CD4-positive, alpha-beta T cell treated with Interleukin-6 at 100 ng/mL for 8 hours (primary cell): ENCODE measurements at regions not wholly inside any gene's neighbourhood (a gene's known extent, or its start where the extent isn't known, plus 50 kb on each side); places are given as distances from the start of the nearest gene placed in this dataset.
"Not testable (repeated sequence)": the region's sequence is repeated elsewhere in the genome, so short reads cannot be mapped to it uniquely, and the experiment has no call there.

ENCODE experiments used
- DNase-seq: peaks from one replicate; pipeline ENCODE4 v3.0.0-alpha.2; 2020; ENCODE audit warnings: mixed read lengths, low spot score

- no peak for DNase-seq
Observed at GRCh38 chr7:136412952-136413351, 435.8 kb upstream of the MTPN start.

DNA sequence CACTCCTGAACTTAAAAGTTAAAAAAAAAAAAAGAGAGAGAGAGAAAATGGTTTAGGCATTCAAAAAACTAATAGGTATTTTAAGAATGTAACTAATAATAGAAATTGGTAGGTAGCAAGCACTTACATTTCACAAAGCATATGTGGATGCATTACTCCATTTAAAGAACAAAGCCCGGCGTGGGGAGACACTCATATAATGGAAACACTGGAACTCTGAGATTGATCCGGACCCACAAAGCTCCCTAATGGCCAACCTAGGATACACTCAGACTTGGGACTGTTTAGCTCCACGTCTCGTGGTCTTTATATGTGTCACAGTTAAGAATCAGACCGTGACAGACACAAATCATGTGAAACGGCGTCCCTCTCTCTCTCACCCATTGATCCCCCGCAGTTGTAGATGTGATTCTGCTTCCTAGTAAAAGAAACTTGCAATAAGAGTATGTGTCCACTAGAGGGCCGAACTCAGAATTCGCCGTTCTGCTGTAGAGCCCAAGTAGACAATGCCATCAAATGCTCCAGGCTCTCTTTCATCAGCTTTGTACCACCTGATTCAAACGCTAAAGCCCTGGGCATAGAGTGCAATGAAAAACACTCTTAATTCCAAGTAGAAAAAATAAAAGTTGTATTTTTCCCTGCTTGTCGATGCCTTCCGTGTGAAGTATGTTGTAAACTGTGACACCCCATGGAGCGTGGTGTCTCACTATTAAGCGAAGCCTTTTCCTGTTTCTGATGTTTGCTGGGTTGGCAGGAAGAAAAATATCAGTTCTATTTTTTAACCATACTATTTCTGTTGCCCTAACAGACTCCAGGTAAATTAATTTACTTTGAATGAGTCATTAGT, 429.0 kb upstream of the MTPN start:
- peak; percentile 14 for DNase-seq

- no peak for DNase-seq
Observed at GRCh38 chr7:136403591-136403990, 426.4 kb upstream of the MTPN start.

DNA sequence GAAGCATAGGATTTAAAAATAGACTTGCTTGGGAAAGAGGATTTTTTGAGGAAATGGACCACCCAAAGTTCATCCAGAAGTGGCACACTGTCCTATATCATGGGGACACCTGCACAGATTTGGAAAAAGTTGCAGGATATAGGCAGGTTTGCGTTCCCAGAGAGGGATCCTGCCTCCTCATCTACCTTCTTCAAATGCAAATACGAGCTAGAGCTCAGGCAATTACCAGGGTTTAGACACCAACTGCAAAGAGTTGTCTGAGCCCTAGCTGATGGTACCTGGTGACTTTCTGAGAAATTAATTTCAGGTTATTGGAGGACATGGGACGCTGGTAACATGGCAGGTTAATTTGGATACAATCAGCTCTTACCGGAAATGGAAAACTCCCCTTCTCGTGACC, 423.7 kb upstream of the MTPN start:
- DNase-seq: no peak

- DNase-seq: no peak
Observed at GRCh38 chr7:136399385-136399784, 422.2 kb upstream of the MTPN start.

DNA sequence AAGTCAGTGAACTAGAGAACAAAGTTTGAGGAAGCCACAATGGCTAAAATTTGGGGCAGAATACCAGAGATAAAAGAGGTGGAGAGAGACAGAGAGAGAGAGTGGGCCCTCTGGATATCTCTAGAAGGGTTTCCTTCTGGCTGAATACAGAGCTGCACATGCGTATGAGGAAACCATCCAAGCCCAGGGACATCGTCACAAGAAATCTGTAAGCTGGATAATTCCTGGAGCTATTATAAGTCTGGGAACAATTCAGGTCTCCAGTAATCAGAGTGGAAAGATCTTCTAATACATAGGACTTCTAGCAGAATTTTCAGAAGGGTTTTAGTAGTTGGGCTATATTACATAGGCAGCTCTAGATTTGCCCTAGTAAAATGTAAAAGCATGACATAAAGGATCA, 415.7 kb upstream of the MTPN start:
- DNase-seq: no peak

DNA sequence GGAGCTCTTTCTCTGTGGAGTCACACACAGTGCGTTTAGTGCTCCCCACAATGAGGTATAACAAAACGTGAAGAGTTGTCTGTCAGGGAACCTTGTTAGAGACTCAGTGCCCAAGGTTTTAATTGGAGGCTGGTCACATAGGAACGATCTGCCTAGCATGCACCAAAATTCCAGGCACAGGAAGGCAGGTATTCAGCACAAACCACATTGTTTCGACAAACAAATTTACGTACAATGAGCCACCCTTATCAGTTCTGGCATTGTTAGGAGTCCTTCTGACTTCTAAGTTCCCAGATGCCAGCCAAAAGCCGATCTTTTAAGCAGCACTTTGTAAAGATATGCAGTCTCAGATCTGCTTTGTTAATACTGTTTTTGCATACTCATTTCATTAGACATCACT, 414.2 kb upstream of the MTPN start:
- DNase-seq: no peak

GRCh38 chr7:136389933-136390332, 412.8 kb upstream of the MTPN start:
- no peak for DNase-seq

DNA sequence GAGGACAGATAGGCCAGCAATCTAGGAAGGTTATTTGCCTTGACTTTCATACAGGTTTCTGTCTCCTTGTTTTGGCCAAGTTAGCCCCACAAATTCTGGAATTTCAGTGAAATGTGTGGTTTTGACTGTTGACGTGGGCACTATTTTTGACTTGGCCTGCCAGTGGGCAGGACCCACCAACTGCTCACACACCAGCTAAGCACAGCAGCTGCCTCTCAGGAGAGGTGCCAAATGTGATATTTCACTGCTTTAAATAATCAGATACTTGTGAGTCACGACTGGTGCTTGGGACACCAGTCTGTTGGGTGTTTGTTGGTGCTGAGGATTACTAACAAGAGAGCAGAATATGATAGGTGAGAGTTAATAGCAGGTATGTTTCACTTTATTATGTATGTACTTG, 409.7 kb upstream of the MTPN start:
- DNase-seq: no peak

DNA sequence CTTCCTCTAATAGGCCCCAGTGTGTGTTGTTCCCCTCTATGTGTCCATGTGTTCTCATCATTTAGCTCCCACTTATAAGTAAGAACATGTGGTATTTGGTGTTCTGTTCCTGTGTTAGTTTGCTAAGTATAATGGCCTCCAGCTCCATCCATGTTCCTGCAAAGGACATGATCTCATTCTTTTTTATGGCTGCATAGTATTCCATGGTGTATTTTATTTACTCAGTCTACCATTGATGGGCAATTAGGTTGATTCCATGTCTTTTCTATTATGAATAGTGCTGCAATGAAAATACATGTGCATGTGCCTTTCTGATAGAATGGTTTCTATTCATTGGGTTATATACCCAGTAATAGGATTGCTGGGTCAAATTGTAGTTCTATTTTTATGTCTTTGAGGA, 394.2 kb upstream of the MTPN start:
- DNase-seq: not testable (repeated sequence)

DNA sequence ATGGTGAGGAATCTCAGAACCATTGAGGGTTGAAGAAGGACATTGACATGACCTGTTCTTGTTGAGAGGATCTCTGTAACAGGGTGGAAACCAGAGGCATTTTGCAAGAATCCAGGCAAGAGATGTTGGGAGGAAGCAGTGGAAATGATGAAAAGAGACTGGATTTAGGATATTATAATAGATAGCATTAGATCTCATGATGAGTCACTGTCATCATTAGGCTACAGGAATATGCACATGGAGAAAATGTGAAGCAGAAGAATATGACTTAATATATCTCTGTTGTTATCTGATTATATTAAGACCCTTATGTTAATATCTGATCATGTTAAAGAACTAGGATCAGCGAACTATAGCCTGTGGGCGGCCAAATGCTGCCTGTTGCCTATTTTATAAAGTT, 393.0 kb upstream of the MTPN start:
- DNase-seq: no peak

- no peak for DNase-seq
Observed at GRCh38 chr7:136369225-136369624, 392.1 kb upstream of the MTPN start.

DNA sequence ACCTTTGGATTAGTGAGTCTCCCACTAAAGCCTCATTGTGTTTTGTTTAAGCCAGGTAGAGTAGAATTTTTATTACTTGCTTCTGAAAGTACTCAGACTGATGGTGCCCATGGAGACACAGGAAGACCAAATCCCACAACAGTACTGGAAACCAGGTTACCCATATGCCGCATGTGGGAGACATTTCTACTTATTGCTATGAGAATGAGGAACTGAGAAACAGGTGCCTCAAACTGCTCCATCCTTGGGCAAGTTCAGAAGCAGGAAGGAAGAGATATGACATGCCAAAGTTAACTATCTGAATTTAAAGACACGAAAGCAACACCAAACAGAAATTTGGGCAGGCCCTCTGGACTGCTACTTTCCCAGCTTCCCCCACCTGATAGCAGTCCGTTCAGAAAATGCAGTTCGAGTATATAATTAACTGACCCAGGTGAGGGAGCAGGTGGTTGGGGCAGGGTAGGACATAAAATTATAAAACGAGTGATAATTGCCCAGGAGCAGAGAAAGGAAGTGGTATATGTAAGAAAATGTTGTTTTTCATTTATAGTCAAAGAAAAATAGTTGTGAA, 382.3 kb upstream of the MTPN start:
- no peak for DNase-seq

GRCh38 chr7:136353287-136353686, 376.1 kb upstream of the MTPN start:
- no peak for DNase-seq

GRCh38 chr7:136348542-136349192, 371.5 kb upstream of the MTPN start:
- no peak for DNase-seq

GRCh38 chr7:136348142-136348541, 371.0 kb upstream of the MTPN start:
- no peak for DNase-seq

- DNase-seq: no peak
Observed at GRCh38 chr7:136347488-136347887, 370.3 kb upstream of the MTPN start.

- DNase-seq: no peak
Observed at GRCh38 chr7:136342251-136342650, 365.1 kb upstream of the MTPN start.

DNA sequence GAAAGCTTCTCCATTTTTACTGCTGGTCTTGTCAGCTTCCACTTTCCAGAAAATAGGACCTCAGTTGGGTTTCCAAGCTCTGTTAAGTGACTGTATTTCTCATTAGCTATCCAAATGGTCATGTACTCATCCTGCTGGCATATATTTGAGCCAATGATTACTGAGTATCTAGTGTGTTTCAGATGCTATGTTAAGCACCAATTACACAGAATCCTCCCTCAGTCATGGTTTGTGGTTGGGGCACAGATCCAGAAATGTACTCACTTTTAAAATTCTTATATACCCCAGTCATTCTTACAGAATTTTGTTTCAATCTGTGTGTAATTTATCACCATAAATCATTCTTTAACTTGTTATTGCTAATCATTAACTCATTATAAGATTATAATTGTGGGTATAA, 362.3 kb upstream of the MTPN start:
- no peak for DNase-seq

- no peak for DNase-seq
Observed at GRCh38 chr7:136336932-136337331, 359.8 kb upstream of the MTPN start.

- DNase-seq: no peak
Observed at GRCh38 chr7:136333636-136334035, 356.5 kb upstream of the MTPN start.

- no peak for DNase-seq
Observed at GRCh38 chr7:136326045-136326609, 349.0 kb upstream of the MTPN start.

DNA sequence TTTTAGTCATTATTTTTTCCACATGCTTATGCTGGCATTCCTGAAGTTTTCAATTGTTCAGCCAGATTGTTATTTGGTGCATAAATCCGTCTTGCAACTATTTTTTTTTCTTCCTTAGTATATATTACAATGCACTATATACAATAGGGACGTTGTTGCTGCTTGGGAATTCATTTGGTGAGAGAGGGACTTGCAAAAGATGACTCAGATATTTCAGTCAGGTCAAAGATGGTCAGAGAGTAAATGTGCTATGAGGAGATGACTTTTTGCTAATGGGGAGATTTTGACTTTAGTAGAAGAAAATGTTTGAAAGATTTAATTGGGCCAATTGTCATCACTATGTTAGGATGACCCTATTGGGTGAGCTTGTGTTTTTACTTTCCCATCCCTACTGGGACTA, 348.4 kb upstream of the MTPN start:
- DNase-seq: no peak
